ENCODE measurements at regions not wholly inside any gene's neighbourhood (a gene's known extent, or its start where the extent isn't known, plus 50 kb on each side); places are given as distances from the start of the nearest gene placed in this dataset.

GRCh38 chr3:72183489-72183888 lies 398.5 kb upstream of the PROK2 start:
- Histone ChIP-seq H3K4me3 (ENCODE audit: low read length) (no peak overlapping the region), H3K36me3 (ENCODE audit: control insufficient read depth, low read depth, low read length) (no peaks in the 10 kb centered on the region), H3K27ac (ENCODE audit: low read length) (no peak overlapping the region), H3K4me1 (ENCODE audit: control insufficient read depth, low read depth, low read length) (no peaks in the 10 kb centered on the region), H3K9ac (ENCODE audit: low read length) (no peak overlapping the region), H3K9me3 (ENCODE audit: control insufficient read depth, low read depth, low read length) (no peaks in the 10 kb centered on the region), H3K27me3 (ENCODE audit: control insufficient read depth, insufficient read depth, low read length) (no peaks in the 10 kb centered on the region)

- Histone ChIP-seq H3K4me3 (ENCODE audit: low read length) (no peak overlapping the region), H3K4me1 (ENCODE audit: control insufficient read depth, low read depth, low read length) (no peaks in the 10 kb centered on the region), H3K36me3 (ENCODE audit: control insufficient read depth, low read depth, low read length) (no peaks in the 10 kb centered on the region), H3K27ac (ENCODE audit: low read length) (no peak overlapping the region), H3K9ac (ENCODE audit: low read length) (no peak overlapping the region), H3K9me3 (ENCODE audit: control insufficient read depth, low read depth, low read length) (no peaks in the 10 kb centered on the region), H3K27me3 (ENCODE audit: control insufficient read depth, insufficient read depth, low read length) (no peaks in the 10 kb centered on the region)
These were observed 397.3 kb upstream of the PROK2 start for GRCh38 chr3:72182206-72182605.

GRCh38 chr3:72181251-72181650 lies 396.3 kb upstream of the PROK2 start:
- H3K9ac ChIP-seq (ENCODE audit: low read length), result no peak overlapping the region
- no peak overlapping the region for H3K4me3 ChIP-seq (ENCODE audit: low read length)
- no peaks in the 10 kb centered on the region for H3K36me3 ChIP-seq (ENCODE audit: control insufficient read depth, low read depth, low read length)
- no peaks in the 10 kb centered on the region for H3K4me1 ChIP-seq (ENCODE audit: control insufficient read depth, low read depth, low read length)
- no peaks in the 10 kb centered on the region for H3K9me3 ChIP-seq (ENCODE audit: control insufficient read depth, low read depth, low read length)
- no peak overlapping the region for H3K27ac ChIP-seq (ENCODE audit: low read length)
- no peaks in the 10 kb centered on the region for H3K27me3 ChIP-seq (ENCODE audit: control insufficient read depth, insufficient read depth, low read length)

- Histone ChIP-seq H3K27me3 (ENCODE audit: control insufficient read depth, insufficient read depth, low read length) (no peaks in the 10 kb centered on the region), H3K27ac (ENCODE audit: low read length) (no peak overlapping the region), H3K9ac (ENCODE audit: low read length) (no peak overlapping the region), H3K36me3 (ENCODE audit: control insufficient read depth, low read depth, low read length) (no peaks in the 10 kb centered on the region), H3K4me3 (ENCODE audit: low read length) (no peak overlapping the region), H3K9me3 (ENCODE audit: control insufficient read depth, low read depth, low read length) (no peaks in the 10 kb centered on the region), H3K4me1 (ENCODE audit: control insufficient read depth, low read depth, low read length) (no peaks in the 10 kb centered on the region)
These were observed 395.5 kb upstream of the PROK2 start for GRCh38 chr3:72180405-72180804.

- Histone ChIP-seq H3K27ac (ENCODE audit: low read length) (no peak overlapping the region), H3K9ac (ENCODE audit: low read length) (no peak overlapping the region), H3K4me1 (ENCODE audit: control insufficient read depth, low read depth, low read length) (no peaks in the 10 kb centered on the region), H3K4me3 (ENCODE audit: low read length) (no peak overlapping the region), H3K9me3 (ENCODE audit: control insufficient read depth, low read depth, low read length) (no peaks in the 10 kb centered on the region), H3K27me3 (ENCODE audit: control insufficient read depth, insufficient read depth, low read length) (no peaks in the 10 kb centered on the region), H3K36me3 (ENCODE audit: control insufficient read depth, low read depth, low read length) (no peaks in the 10 kb centered on the region)
These were observed 394.1 kb upstream of the PROK2 start for GRCh38 chr3:72179107-72179464.

- no peak overlapping the region for H3K9ac ChIP-seq (ENCODE audit: low read length)
- H3K4me1 ChIP-seq (ENCODE audit: control insufficient read depth, low read depth, low read length), result no peaks in the 10 kb centered on the region
- H3K4me3 ChIP-seq (ENCODE audit: low read length), result no peak overlapping the region
- H3K27ac ChIP-seq (ENCODE audit: low read length), result no peak overlapping the region
- no peaks in the 10 kb centered on the region for H3K36me3 ChIP-seq (ENCODE audit: control insufficient read depth, low read depth, low read length)
- no peaks in the 10 kb centered on the region for H3K9me3 ChIP-seq (ENCODE audit: control insufficient read depth, low read depth, low read length)
- H3K27me3 ChIP-seq (ENCODE audit: control insufficient read depth, insufficient read depth, low read length), result no peaks in the 10 kb centered on the region
These were observed 393.6 kb upstream of the PROK2 start for GRCh38 chr3:72178463-72179106.

- Histone ChIP-seq H3K4me3 (ENCODE audit: low read length) (no peak overlapping the region), H3K27ac (ENCODE audit: low read length) (no peak overlapping the region), H3K36me3 (ENCODE audit: control insufficient read depth, low read depth, low read length) (no peaks in the 10 kb centered on the region), H3K4me1 (ENCODE audit: control insufficient read depth, low read depth, low read length) (no peaks in the 10 kb centered on the region), H3K9me3 (ENCODE audit: control insufficient read depth, low read depth, low read length) (no peaks in the 10 kb centered on the region), H3K9ac (ENCODE audit: low read length) (no peak overlapping the region), H3K27me3 (ENCODE audit: control insufficient read depth, insufficient read depth, low read length) (no peaks in the 10 kb centered on the region)
These were observed 392.4 kb upstream of the PROK2 start for GRCh38 chr3:72177075-72178050.

- Histone ChIP-seq H3K4me1 (ENCODE audit: control insufficient read depth, low read depth, low read length) (no peaks in the 10 kb centered on the region), H3K27me3 (ENCODE audit: control insufficient read depth, insufficient read depth, low read length) (no peaks in the 10 kb centered on the region), H3K36me3 (ENCODE audit: control insufficient read depth, low read depth, low read length) (no peaks in the 10 kb centered on the region), H3K4me3 (ENCODE audit: low read length) (no peak overlapping the region), H3K27ac (ENCODE audit: low read length) (no peak overlapping the region), H3K9ac (ENCODE audit: low read length) (no peak overlapping the region), H3K9me3 (ENCODE audit: control insufficient read depth, low read depth, low read length) (no peaks in the 10 kb centered on the region)
These were observed 391.6 kb upstream of the PROK2 start for GRCh38 chr3:72176537-72177041.

GRCh38 chr3:72175296-72175858 lies 390.4 kb upstream of the PROK2 start:
- no peaks in the 10 kb centered on the region for H3K9me3 ChIP-seq (ENCODE audit: control insufficient read depth, low read depth, low read length)
- H3K9ac ChIP-seq (ENCODE audit: low read length), result no peak overlapping the region
- H3K4me3 ChIP-seq (ENCODE audit: low read length), result no peak overlapping the region
- H3K27ac ChIP-seq (ENCODE audit: low read length), result no peak overlapping the region
- H3K4me1 ChIP-seq (ENCODE audit: control insufficient read depth, low read depth, low read length), result no peaks in the 10 kb centered on the region
- no peaks in the 10 kb centered on the region for H3K36me3 ChIP-seq (ENCODE audit: control insufficient read depth, low read depth, low read length)
- no peaks in the 10 kb centered on the region for H3K27me3 ChIP-seq (ENCODE audit: control insufficient read depth, insufficient read depth, low read length)

GRCh38 chr3:72174890-72175289 lies 389.9 kb upstream of the PROK2 start:
- H3K9me3 ChIP-seq (ENCODE audit: control insufficient read depth, low read depth, low read length), result no peaks in the 10 kb centered on the region
- no peaks in the 10 kb centered on the region for H3K27me3 ChIP-seq (ENCODE audit: control insufficient read depth, insufficient read depth, low read length)

GRCh38 chr3:72174040-72174439 lies 389.1 kb upstream of the PROK2 start:
- H3K27me3 ChIP-seq (ENCODE audit: control insufficient read depth, insufficient read depth, low read length), result no peaks in the 10 kb centered on the region

More at GRCh38 chr3:72174890-72175289, 389.9 kb upstream of the PROK2 start:
- Histone ChIP-seq H3K36me3 (ENCODE audit: control insufficient read depth, low read depth, low read length) (no peaks in the 10 kb centered on the region), H3K4me1 (ENCODE audit: control insufficient read depth, low read depth, low read length) (no peaks in the 10 kb centered on the region), H3K4me3 (ENCODE audit: low read length) (no peak overlapping the region), H3K27ac (ENCODE audit: low read length) (no peak overlapping the region), H3K9ac (ENCODE audit: low read length) (no peak overlapping the region)

More at GRCh38 chr3:72174040-72174439, 389.1 kb upstream of the PROK2 start:
- no peak overlapping the region for H3K9ac ChIP-seq (ENCODE audit: low read length)
- no peak overlapping the region for H3K27ac ChIP-seq (ENCODE audit: low read length)
- H3K4me3 ChIP-seq (ENCODE audit: low read length), result no peak overlapping the region
- no peaks in the 10 kb centered on the region for H3K9me3 ChIP-seq (ENCODE audit: control insufficient read depth, low read depth, low read length)
- H3K36me3 ChIP-seq (ENCODE audit: control insufficient read depth, low read depth, low read length), result no peaks in the 10 kb centered on the region
- H3K4me1 ChIP-seq (ENCODE audit: control insufficient read depth, low read depth, low read length), result no peaks in the 10 kb centered on the region
